B cell (primary cell): ENCODE measurements at regions not wholly inside any gene's neighbourhood (a gene's known extent, or its start where the extent isn't known, plus 50 kb on each side); places are given as distances from the start of the nearest gene placed in this dataset.

Experiments
- CTCF ChIP-seq: fragments of 200-600 bp; IDR thresholded peaks from one replicate; pipeline ENCODE4 v1.8.0; 2022; ENCODE audit warnings: antibody characterized with exemption, mild to moderate bottlenecking
- EZH2 ChIP-seq: IDR thresholded peaks from 2 replicates; pipeline ENCODE4 v1.6.1; 2012; ENCODE audit warnings: borderline replicate concordance, low read depth, mild to moderate bottlenecking, moderate library complexity, low read length; ENCODE audit not compliant: insufficient read depth, poor library complexity, severe bottlenecking

GRCh38 chr18:75830828-75831227, 403.3 kb upstream of the SMIM21 start:
- no peak for TF ChIP-seq CTCF
- TF ChIP-seq EZH2, result no peak
